K562 (cell line): ENCODE measurements at regions not wholly inside any gene's neighbourhood (a gene's known extent, or its start where the extent isn't known, plus 50 kb on each side); places are given as distances from the start of the nearest gene placed in this dataset.

Source experiments
- BCOR ChIP-seq: fragments of 450-650 bp; IDR thresholded peaks from 2 replicates; pipeline ENCODE4 v1.6.1; 2016
- CBX1 ChIP-seq: sonication (generic); IDR thresholded peaks from 2 replicates; pipeline ENCODE4 v1.6.1; 2016; ENCODE audit warnings: antibody characterized with exemption, low read depth, mild to moderate bottlenecking
- DMBX1 ChIP-seq: fragments of 250-450 bp; sonication (Bioruptor Pico); IDR thresholded peaks from 2 replicates; pipeline ENCODE4 v1.8.0; 2022; ENCODE audit warnings: inconsistent platforms, mild to moderate bottlenecking, moderate library complexity, borderline replicate concordance
- ERF ChIP-seq: fragments of 450-650 bp; formaldehyde crosslinking; IDR thresholded peaks from 2 replicates; pipeline ENCODE4 v1.4.0; 2020; ENCODE audit warnings: mild to moderate bottlenecking, mixed read lengths
- FOXJ2 ChIP-seq: fragments of 200-800 bp; sonication (Bioruptor generic); IDR thresholded peaks from 2 replicates; pipeline ENCODE4 v1.6.1; 2016; ENCODE audit warnings: missing genetic modification characterization, missing compliant biosample characterization
- MCM2 ChIP-seq: fragments of 450-650 bp; IDR thresholded peaks from 2 replicates; pipeline ENCODE4 v1.6.1; 2017; ENCODE audit warnings: low read depth, mild to moderate bottlenecking
- MEIS2 ChIP-seq: fragments of 450-650 bp; IDR thresholded peaks from 2 replicates; pipeline ENCODE4 v1.6.1; 2014; ENCODE audit warnings: mild to moderate bottlenecking; ENCODE audit not compliant: partially characterized antibody
- MGA ChIP-seq: fragments of 450-650 bp; IDR thresholded peaks from 2 replicates; pipeline ENCODE4 v1.6.1; 2016; ENCODE audit warnings: mild to moderate bottlenecking, moderate library complexity
- POLR2AphosphoS5 ChIP-seq: IDR thresholded peaks from 2 replicates; pipeline ENCODE4 v1.6.1; 2011; ENCODE audit warnings: mild to moderate bottlenecking, low read depth, low read length, moderate library complexity; ENCODE audit not compliant: control insufficient read depth, insufficient read depth
- XRCC3 ChIP-seq: fragments of 450-650 bp; IDR thresholded peaks from 2 replicates; pipeline ENCODE4 v1.6.1; 2017; ENCODE audit warnings: mild to moderate bottlenecking, moderate library complexity
- ZBTB11 ChIP-seq, 3 experiments: fragments of 200-800 bp in 1 of 3; fragments of 250-450 bp in 1 of 3; fragments of 450-650 bp in 1 of 3; sonication (Bioruptor Pico) in 1 of 3; sonication (Bioruptor generic) in 1 of 3; formaldehyde crosslinking in 1 of 3; IDR thresholded peaks; 2 replicates each; pipeline versions ENCODE4 v1.6.1 to v1.8.0; 2016 to 2022; ENCODE audit warnings: mild to moderate bottlenecking in 2 of 3, missing genetic modification characterization in 2 of 3, missing compliant biosample characterization in 1 of 3, moderate library complexity in 1 of 3
- ZNF449 ChIP-seq: fragments of 250-450 bp; sonication (Bioruptor Pico); IDR thresholded peaks from 2 replicates; pipeline ENCODE4 v1.8.0; 2022; ENCODE audit warnings: moderate library complexity, mild to moderate bottlenecking, inconsistent platforms

GRCh38 chr2:105600602-105600948 lies 144.1 kb upstream of the NCK2 start (continued):
- TF ChIP-seq POLR2AphosphoS5: no peak
- TF ChIP-seq ERF (CRISPR knock-in tag): 0 out of 2 replicates have a peak, but pooled peaks have one; percentile 10
- no peak for TF ChIP-seq XRCC3
- TF ChIP-seq DMBX1 (CRISPR knock-in tag): peak; percentile 14; the same call in 1 of the 2 replicates
- TF ChIP-seq ZBTB11 (CRISPR knock-in tag; IDR thresholded peaks at IDR 0.05): 0 out of 6 replicates have a peak, but pooled peaks of 1 of the 3 experiments have one; percentile 46
- no peak for TF ChIP-seq ZNF449 (CRISPR knock-in tag)
- no peak for TF ChIP-seq MCM2
- peak; percentile 85 for TF ChIP-seq MGA
- 0 out of 2 replicates have a peak, but pooled peaks have one; percentile 10 for TF ChIP-seq CBX1
- TF ChIP-seq FOXJ2 (tag): no peak
- TF ChIP-seq MEIS2: no peak
- TF ChIP-seq BCOR: no peak
